Fibroblast of pulmonary artery (primary cell): ENCODE measurements at regions not wholly inside any gene's neighbourhood (a gene's known extent, or its start where the extent isn't known, plus 50 kb on each side); places are given as distances from the start of the nearest gene placed in this dataset.

ENCODE experiments used
- DNase-seq: peaks from one replicate; pipeline ENCODE4 v3.0.0-alpha.2; 2010; ENCODE audit warnings: low read depth
- H3K4me3 ChIP-seq: replicated peaks from 2 replicates; pipeline ENCODE4 v1.5.1; 2011; ENCODE audit warnings: low read depth, mild to moderate bottlenecking, control low read depth, low read length, moderate library complexity
- TF ChIP-seq, protein P1 (sequence below): IDR thresholded peaks from 2 replicates; pipeline ENCODE4 v1.5.1; 2011; ENCODE audit warnings: mild to moderate bottlenecking, control low read depth, low read length, inconsistent platforms; ENCODE audit errors: missing control alignments

DNA sequence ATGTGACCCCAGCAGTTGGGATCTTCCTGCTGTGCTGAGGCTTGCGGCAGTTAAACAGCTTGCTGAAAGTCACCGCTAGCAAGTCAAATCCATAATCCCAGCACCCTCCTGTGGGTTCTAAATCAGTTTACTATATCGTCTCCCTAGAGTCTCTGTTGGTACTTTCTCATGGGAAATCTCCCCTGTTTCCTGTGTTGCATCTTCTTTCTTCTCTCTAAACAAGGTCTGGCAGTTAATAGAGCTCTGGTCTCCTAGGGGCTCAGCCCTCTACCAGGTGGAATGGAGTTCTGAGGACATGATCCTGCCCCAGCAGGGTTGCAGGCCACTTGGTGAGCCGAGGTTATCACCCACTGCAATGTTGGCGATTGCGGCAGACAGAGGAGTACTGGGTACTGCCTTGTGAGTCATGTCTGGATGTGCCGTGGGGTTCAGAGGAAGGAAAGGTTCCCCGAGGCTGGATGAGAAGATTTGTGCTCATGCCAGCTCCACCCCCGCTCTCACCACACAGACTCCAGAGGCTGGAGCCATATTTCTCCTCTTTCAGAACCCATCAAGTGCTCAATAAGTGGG lies 59.4 kb upstream of the SIX2 start:
- H3K4me3 ChIP-seq: no peak overlapping the region
- no peak for DNase-seq
- TF ChIP-seq, protein P1, sequence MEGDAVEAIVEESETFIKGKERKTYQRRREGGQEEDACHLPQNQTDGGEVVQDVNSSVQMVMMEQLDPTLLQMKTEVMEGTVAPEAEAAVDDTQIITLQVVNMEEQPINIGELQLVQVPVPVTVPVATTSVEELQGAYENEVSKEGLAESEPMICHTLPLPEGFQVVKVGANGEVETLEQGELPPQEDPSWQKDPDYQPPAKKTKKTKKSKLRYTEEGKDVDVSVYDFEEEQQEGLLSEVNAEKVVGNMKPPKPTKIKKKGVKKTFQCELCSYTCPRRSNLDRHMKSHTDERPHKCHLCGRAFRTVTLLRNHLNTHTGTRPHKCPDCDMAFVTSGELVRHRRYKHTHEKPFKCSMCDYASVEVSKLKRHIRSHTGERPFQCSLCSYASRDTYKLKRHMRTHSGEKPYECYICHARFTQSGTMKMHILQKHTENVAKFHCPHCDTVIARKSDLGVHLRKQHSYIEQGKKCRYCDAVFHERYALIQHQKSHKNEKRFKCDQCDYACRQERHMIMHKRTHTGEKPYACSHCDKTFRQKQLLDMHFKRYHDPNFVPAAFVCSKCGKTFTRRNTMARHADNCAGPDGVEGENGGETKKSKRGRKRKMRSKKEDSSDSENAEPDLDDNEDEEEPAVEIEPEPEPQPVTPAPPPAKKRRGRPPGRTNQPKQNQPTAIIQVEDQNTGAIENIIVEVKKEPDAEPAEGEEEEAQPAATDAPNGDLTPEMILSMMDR: no peak

DNA sequence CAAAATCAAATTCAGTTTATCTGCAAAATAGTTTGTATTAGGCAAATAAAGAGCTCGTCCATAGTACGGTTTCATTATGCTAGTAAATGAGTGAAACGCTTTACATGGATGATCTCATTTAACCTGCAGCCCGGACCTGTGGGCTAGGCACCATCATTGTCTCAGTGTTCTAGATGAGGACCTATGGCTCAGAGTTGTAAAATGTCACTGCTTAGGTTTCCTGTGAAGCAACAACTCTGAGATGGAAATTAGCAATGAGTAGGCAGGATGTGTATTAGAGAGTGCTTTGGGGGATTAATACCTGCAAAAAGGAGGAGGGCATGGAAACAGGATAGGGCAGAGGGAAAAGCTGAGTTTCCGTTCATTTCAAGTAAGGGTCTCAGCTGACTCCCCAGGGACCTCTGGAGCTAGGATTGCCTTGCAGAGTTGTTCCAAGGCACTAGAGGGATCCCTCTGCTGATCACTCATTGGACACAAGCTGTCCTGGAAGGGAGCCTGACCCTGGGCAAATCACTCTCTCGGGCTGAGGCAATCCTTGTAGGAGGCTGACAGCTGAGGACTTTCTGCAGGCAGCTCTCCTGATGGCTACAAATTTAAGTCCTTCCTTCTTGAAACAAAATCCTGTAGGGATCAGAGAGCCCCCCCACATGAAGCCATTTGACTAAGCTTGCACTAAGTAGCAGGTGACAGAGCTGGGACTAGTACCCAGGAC lies 58.8 kb upstream of the SIX2 start:
- TF ChIP-seq, protein P1: peak; percentile 9
- DNase-seq: peak; percentile 56
- H3K4me3 ChIP-seq: no peak overlapping the region
